ENCODE measurements at regions not wholly inside any gene's neighbourhood (a gene's known extent, or its start where the extent isn't known, plus 50 kb on each side); places are given as distances from the start of the nearest gene placed in this dataset.

DNA sequence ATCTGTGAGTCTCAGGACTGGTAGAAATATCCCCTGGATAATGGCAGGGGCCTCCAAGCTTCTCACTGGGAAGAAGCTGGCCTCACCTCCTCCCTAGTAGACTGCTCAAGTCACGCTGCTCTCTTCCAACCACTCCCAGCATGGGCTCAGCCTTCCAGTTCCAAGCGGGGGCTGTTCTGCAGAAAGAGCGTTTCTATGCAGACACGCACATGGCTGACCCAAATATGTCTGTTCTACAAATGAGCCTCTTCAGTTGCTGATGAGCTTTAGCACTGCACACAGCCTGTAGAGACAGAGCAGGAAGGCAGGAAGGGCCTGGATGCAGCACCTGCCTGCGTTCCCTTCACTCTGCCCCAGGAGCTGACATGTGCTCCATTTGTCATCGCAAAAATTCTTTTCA is 523.9 kb upstream of the MGMT start:
- no peak for ATAC-seq
- H3K36me3 ChIP-seq (ENCODE audit: control insufficient read depth in 2 of 3, insufficient read depth in 3 of 3, low read length in 3 of 3), result no peaks in the 10 kb centered on the region
- H3K4me3 Mint-ChIP-seq, result no peak overlapping the region

DNA sequence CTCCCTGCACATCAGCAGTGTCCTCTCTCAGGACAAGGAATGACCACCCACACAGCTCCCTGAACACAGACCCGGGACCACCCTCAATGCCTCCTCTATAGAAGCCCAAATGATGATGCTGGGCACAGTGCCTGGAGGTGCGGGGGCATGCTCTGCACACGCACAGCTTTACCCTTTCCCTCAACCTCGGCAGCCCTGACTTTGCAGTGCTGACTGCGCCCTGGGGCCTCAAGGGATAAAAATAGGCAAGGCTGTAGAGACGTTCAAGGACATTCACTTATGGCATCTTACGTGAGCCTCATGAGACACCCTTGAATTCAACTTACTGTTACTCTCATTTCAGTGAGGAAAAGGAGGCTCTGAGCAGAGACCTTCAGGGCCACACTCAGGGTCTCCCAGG is 521.6 kb upstream of the MGMT start:
- H3K4me3 ChIP-seq (ENCODE audit: low read length), result no peak overlapping the region
- CTCF ChIA-PET, result no interaction called here
- Mint-ChIP-seq H3K27me3 (peaks cover 0 to 16% (median 0%) of the 10 kb centered on the region in 5 donors), H3K4me3 (no peak overlapping the region), H3K36me3 (peaks cover 0 to 11% (median 0%) of the 10 kb centered on the region in 5 donors), H3K9me3 (peaks cover 4 to 18% (median 10%) of the 10 kb centered on the region in 11 donors), H3K4me1 (peaks cover 0 to 2% (median 0%) of the 10 kb centered on the region in 7 donors), H3K27ac (no peak overlapping the region)
- H3K4me1 ChIP-seq (ENCODE audit: control insufficient read depth in 2 of 2, insufficient read depth in 2 of 2, low read length in 2 of 2), result no peaks in the 10 kb centered on the region
- no peaks in the 10 kb centered on the region for H3K27me3 ChIP-seq (ENCODE audit: control insufficient read depth in 2 of 2, insufficient read depth in 2 of 2, low read length in 2 of 2)
- intact Hi-C loops (cut with micrococcal nuclease), result no loop called here
- ATAC-seq, result no peak
- H3K27ac ChIP-seq (ENCODE audit: low read depth, low read length), result no peak overlapping the region
- no peaks in the 10 kb centered on the region for H3K36me3 ChIP-seq (ENCODE audit: control insufficient read depth in 2 of 3, insufficient read depth in 3 of 3, low read length in 3 of 3)
- no peak for DNase-seq
- POLR2A ChIA-PET, result no interaction called here
- peaks cover 0 to 3% (median 0%) of the 10 kb centered on the region in 3 experiments for H3K9me3 ChIP-seq (ENCODE audit: control insufficient read depth in 2 of 3, low read length in 3 of 3)

More for the DNA sequence above, 523.9 kb upstream of the MGMT start:
- ChIA-PET CTCF (no interaction called here), POLR2A (no interaction called here)
- no peak overlapping the region for H3K4me3 ChIP-seq (ENCODE audit: low read length)
- Mint-ChIP-seq H3K27ac (no peak overlapping the region), H3K9me3 (peaks cover 4 to 18% (median 10%) of the 10 kb centered on the region in 11 donors), H3K36me3 (peaks cover 0 to 11% (median 0%) of the 10 kb centered on the region in 5 donors), H3K4me1 (peaks cover 0 to 2% (median 0%) of the 10 kb centered on the region in 7 donors), H3K27me3 (peaks cover 0 to 33% (median 4%) of the 10 kb centered on the region in 5 donors)
- no peaks in the 10 kb centered on the region for H3K4me1 ChIP-seq (ENCODE audit: control insufficient read depth in 2 of 2, insufficient read depth in 2 of 2, low read length in 2 of 2)
- H3K27ac ChIP-seq (ENCODE audit: low read depth, low read length), result no peak overlapping the region
- intact Hi-C loops (cut with micrococcal nuclease), result no loop called here
- peaks cover 0 to 3% (median 0%) of the 10 kb centered on the region in 3 experiments for H3K9me3 ChIP-seq (ENCODE audit: control insufficient read depth in 2 of 3, low read length in 3 of 3)
- DNase-seq, result no peak
- H3K27me3 ChIP-seq (ENCODE audit: control insufficient read depth in 2 of 2, insufficient read depth in 2 of 2, low read length in 2 of 2), result no peaks in the 10 kb centered on the region

DNA sequence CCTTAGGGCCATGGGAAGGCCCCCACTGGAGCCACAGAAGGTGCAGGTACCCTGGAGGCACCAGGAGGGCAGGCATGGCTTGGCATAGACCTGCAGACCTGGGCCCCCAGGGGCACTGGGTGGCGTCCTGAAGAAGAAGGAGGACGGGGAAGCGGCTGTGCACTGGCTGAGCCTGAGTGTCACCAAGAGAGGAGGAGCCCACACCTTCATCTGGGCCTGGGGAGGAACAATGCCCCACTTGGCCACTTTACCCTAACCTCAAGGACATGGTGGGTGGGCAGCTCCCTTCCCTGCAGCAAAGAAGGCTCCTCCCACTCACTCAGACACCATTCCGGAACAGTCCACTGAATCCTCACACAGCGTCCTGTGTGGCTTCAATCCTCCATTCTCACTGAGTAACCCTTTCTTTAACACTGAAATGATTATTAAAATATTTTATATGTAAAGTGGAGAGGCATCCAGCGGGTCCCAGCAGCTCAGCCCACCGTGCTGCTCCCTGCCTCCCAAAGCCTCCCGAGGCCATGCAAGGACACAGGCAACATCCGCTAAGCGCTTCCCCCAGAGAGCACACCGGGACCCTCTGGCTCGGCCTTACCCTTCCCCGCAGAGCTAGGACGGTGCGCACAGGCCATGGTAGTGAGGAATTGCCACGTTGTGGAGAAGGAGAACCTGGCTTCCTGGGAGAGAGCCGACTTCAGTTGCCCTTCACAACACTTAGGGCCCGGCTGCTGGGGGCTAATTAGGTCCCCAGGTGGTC is 516.7 kb upstream of the MGMT start:
- H3K36me3 Mint-ChIP-seq, result peaks cover 0 to 7% (median 0%) of the 10 kb centered on the region in 5 donors
- H3K27me3 Mint-ChIP-seq, result peaks cover 0 to 2% (median 0%) of the 10 kb centered on the region in 5 donors

DNA sequence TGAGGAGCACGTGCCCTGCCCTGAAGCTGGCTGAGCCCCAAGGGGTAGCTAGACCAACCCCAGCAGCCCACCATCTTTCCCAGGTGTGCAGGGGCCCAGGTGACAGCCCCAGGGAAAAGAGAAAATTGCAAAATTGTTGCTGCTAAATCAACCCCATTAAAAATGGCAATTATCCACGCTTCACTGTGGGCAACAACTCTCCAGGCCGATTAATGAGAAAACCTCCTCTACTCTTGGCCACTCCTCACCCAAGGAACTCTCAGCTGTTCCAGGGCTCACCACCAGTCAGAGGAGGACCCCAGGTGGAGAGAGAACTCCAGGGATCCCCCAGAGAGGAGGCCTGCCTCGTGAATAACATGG is 516.1 kb upstream of the MGMT start:
- H3K36me3 Mint-ChIP-seq, result peaks cover 0 to 7% (median 0%) of the 10 kb centered on the region in 5 donors
- H3K27ac Mint-ChIP-seq, result no peak overlapping the region
- Histone ChIP-seq H3K4me1 (ENCODE audit: control insufficient read depth in 2 of 2, insufficient read depth in 2 of 2, low read length in 2 of 2) (no peaks in the 10 kb centered on the region), H3K27ac (ENCODE audit: low read depth, low read length) (no peak overlapping the region), H3K36me3 (ENCODE audit: control insufficient read depth in 2 of 3, insufficient read depth in 3 of 3, low read length in 3 of 3) (no peaks in the 10 kb centered on the region), H3K4me3 (ENCODE audit: low read length) (no peak overlapping the region), H3K9me3 (ENCODE audit: control insufficient read depth in 2 of 3, low read length in 3 of 3) (peaks cover 0 to 3% (median 0%) of the 10 kb centered on the region in 3 experiments), H3K27me3 (ENCODE audit: control insufficient read depth in 2 of 2, insufficient read depth in 2 of 2, low read length in 2 of 2) (no peaks in the 10 kb centered on the region)
- H3K27me3 Mint-ChIP-seq, result no peaks in the 10 kb centered on the region
- ChIA-PET POLR2A (no interaction called here), CTCF (no interaction called here)
- DNase-seq (no peak), ATAC-seq (no peak)
- H3K4me1 Mint-ChIP-seq, result no peaks in the 10 kb centered on the region
- intact Hi-C loops (cut with micrococcal nuclease), result no loop called here
- peaks cover 0 to 15% (median 7%) of the 10 kb centered on the region in 11 donors for H3K9me3 Mint-ChIP-seq
- no peak overlapping the region for H3K4me3 Mint-ChIP-seq

More for the DNA sequence above, 516.7 kb upstream of the MGMT start:
- peaks cover 0 to 3% (median 0%) of the 10 kb centered on the region in 3 experiments for H3K9me3 ChIP-seq (ENCODE audit: control insufficient read depth in 2 of 3, low read length in 3 of 3)
- Mint-ChIP-seq H3K27ac (no peak overlapping the region), H3K4me3 (no peak overlapping the region), H3K9me3 (peaks cover 0 to 16% (median 8%) of the 10 kb centered on the region in 11 donors), H3K4me1 (no peaks in the 10 kb centered on the region)
- no peaks in the 10 kb centered on the region for H3K36me3 ChIP-seq (ENCODE audit: control insufficient read depth in 2 of 3, insufficient read depth in 3 of 3, low read length in 3 of 3)
- ChIA-PET CTCF (no interaction called here), POLR2A (no interaction called here)
- no peak overlapping the region for H3K4me3 ChIP-seq (ENCODE audit: low read length)
- H3K27me3 ChIP-seq (ENCODE audit: control insufficient read depth in 2 of 2, insufficient read depth in 2 of 2, low read length in 2 of 2), result no peaks in the 10 kb centered on the region
- no peak for ATAC-seq
- H3K27ac ChIP-seq (ENCODE audit: low read depth, low read length), result no peak overlapping the region
- H3K4me1 ChIP-seq (ENCODE audit: control insufficient read depth in 2 of 2, insufficient read depth in 2 of 2, low read length in 2 of 2), result no peaks in the 10 kb centered on the region
- intact Hi-C loops (cut with micrococcal nuclease), result no loop called here
- DNase-seq, result no peak

DNA sequence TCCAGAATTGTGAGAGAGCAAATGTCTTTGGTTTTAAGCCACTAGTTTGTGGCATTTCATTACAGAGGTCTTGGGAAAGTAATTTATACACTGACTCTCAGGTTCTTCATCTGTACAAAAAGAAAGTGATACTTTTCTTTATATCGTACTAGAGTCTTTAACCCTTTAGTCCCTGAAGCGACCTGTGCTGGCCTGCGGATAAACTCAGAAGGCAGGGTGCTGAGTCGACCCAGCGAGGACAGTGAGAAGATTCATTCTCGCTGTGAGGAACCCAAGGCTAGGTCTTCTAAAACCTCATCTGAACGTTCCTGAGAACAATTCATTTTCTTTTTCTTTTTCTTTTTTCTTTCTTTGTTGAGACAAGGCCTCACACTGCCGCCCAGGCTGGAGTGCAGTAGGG is 514.2 kb upstream of the MGMT start:
- intact Hi-C loops (cut with micrococcal nuclease), result no loop called here
- DNase-seq (no peak), ATAC-seq (no peak)
- CTCF ChIA-PET, result no interaction called here
- Mint-ChIP-seq H3K27me3 (peaks cover 0 to 4% (median 0%) of the 10 kb centered on the region in 5 donors), H3K27ac (no peak overlapping the region), H3K9me3 (peaks cover 0 to 2% (median 0%) of the 10 kb centered on the region in 11 donors), H3K36me3 (no peaks in the 10 kb centered on the region), H3K4me3 (no peak overlapping the region), H3K4me1 (no peaks in the 10 kb centered on the region)
- H3K36me3 ChIP-seq (ENCODE audit: control insufficient read depth in 2 of 3, insufficient read depth in 3 of 3, low read length in 3 of 3), result no peaks in the 10 kb centered on the region
- no peaks in the 10 kb centered on the region for H3K9me3 ChIP-seq (ENCODE audit: control insufficient read depth in 2 of 3, low read length in 3 of 3)
- no peak overlapping the region for H3K4me3 ChIP-seq (ENCODE audit: low read length)
- H3K27me3 ChIP-seq (ENCODE audit: control insufficient read depth in 2 of 2, insufficient read depth in 2 of 2, low read length in 2 of 2), result no peaks in the 10 kb centered on the region
- POLR2A ChIA-PET, result no interaction called here
- H3K27ac ChIP-seq (ENCODE audit: low read depth, low read length), result no peak overlapping the region
- no peaks in the 10 kb centered on the region for H3K4me1 ChIP-seq (ENCODE audit: control insufficient read depth in 2 of 2, insufficient read depth in 2 of 2, low read length in 2 of 2)

DNA sequence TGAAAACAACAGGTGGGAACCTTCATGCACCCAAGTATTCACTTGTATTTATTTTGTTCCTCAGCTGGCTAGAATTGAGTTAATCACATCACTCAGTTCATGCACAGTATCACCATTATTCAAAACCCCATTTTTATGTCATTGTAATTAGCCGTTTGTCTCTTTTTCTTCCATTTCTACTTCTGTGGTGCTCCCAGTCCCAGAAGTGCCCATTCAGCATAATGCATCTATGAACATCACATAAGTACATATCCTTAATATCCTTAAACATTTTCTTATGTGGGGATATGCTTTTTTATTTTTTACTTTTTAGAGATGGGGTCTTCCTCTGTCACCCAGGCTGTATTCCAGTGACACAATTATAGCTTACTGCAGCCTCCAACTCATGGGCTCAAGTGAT is 510.9 kb upstream of the MGMT start:
- Histone ChIP-seq H3K4me3 (ENCODE audit: low read length) (no peak overlapping the region), H3K36me3 (ENCODE audit: control insufficient read depth in 2 of 3, insufficient read depth in 3 of 3, low read length in 3 of 3) (no peaks in the 10 kb centered on the region), H3K4me1 (ENCODE audit: control insufficient read depth in 2 of 2, insufficient read depth in 2 of 2, low read length in 2 of 2) (no peaks in the 10 kb centered on the region), H3K9me3 (ENCODE audit: control insufficient read depth in 2 of 3, low read length in 3 of 3) (no peaks in the 10 kb centered on the region), H3K27me3 (ENCODE audit: control insufficient read depth in 2 of 2, insufficient read depth in 2 of 2, low read length in 2 of 2) (no peaks in the 10 kb centered on the region), H3K27ac (ENCODE audit: low read depth, low read length) (no peak overlapping the region)
- ATAC-seq (no peak), DNase-seq (no peak)
- POLR2A ChIA-PET, result no interaction called here
- H3K27ac Mint-ChIP-seq, result no peak overlapping the region
- no peak overlapping the region for H3K4me3 Mint-ChIP-seq
- intact Hi-C loops (cut with micrococcal nuclease), result no loop called here
- no peaks in the 10 kb centered on the region for H3K36me3 Mint-ChIP-seq
- peaks cover 0 to 9% (median 0%) of the 10 kb centered on the region in 5 donors for H3K27me3 Mint-ChIP-seq
- CTCF ChIA-PET, result interaction anchor here (0.7 kb wide), 1 partner anchor 1144 kb away, joined by 3 read pairs; no protein-coding TSS in a partner anchor
- H3K4me1 Mint-ChIP-seq, result no peaks in the 10 kb centered on the region
- peaks cover 0 to 2% (median 0%) of the 10 kb centered on the region in 11 donors for H3K9me3 Mint-ChIP-seq

DNA sequence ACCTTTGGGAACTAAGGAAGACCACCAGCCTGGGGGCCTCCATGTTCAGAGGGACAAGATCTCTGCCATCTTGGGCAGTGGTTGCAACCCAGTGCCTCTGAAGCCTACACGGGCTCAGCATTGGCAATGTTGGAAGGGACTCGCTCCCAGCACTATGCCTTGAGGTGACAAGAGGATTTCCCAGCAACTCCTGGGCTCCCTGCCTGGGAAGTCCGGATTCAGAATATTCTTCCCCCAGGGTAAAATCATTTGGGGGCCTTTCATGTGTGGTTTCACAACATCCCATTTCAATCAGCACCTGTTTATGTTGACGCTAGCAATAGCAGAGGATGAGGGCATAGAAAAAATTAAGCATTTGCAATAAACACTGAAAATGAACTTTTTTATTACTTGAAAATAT is 509.8 kb upstream of the MGMT start:
- no peak for ATAC-seq
- no peak for DNase-seq
- no peaks in the 10 kb centered on the region for H3K27me3 ChIP-seq (ENCODE audit: control insufficient read depth in 2 of 2, insufficient read depth in 2 of 2, low read length in 2 of 2)
- H3K4me3 ChIP-seq (ENCODE audit: low read length), result no peak overlapping the region
- no peak overlapping the region for H3K27ac ChIP-seq (ENCODE audit: low read depth, low read length)
- Mint-ChIP-seq H3K9me3 (peaks cover 0 to 2% (median 0%) of the 10 kb centered on the region in 11 donors), H3K36me3 (no peaks in the 10 kb centered on the region), H3K27me3 (peaks cover 0 to 9% (median 0%) of the 10 kb centered on the region in 5 donors), H3K4me3 (no peak overlapping the region), H3K4me1 (no peaks in the 10 kb centered on the region), H3K27ac (no peak overlapping the region)
- no peaks in the 10 kb centered on the region for H3K4me1 ChIP-seq (ENCODE audit: control insufficient read depth in 2 of 2, insufficient read depth in 2 of 2, low read length in 2 of 2)
- no peaks in the 10 kb centered on the region for H3K36me3 ChIP-seq (ENCODE audit: control insufficient read depth in 2 of 3, insufficient read depth in 3 of 3, low read length in 3 of 3)
- H3K9me3 ChIP-seq (ENCODE audit: control insufficient read depth in 2 of 3, low read length in 3 of 3), result no peaks in the 10 kb centered on the region
- ChIA-PET POLR2A (no interaction called here), CTCF (no interaction called here)
- intact Hi-C loops (cut with micrococcal nuclease), result no loop called here
